HG02588 (cell line): ENCODE measurements at regions not wholly inside any gene's neighbourhood (a gene's known extent, or its start where the extent isn't known, plus 50 kb on each side); places are given as distances from the start of the nearest gene placed in this dataset.

ENCODE experiments used
- ATAC-seq: cut with Tn5 transposase; IDR thresholded peaks from one replicate; pipeline ENCODE4 v1.9.1; 2021; ENCODE audit warnings: mild to moderate bottlenecking, moderate library complexity; ENCODE audit not compliant: unreplicated experiment

DNA sequence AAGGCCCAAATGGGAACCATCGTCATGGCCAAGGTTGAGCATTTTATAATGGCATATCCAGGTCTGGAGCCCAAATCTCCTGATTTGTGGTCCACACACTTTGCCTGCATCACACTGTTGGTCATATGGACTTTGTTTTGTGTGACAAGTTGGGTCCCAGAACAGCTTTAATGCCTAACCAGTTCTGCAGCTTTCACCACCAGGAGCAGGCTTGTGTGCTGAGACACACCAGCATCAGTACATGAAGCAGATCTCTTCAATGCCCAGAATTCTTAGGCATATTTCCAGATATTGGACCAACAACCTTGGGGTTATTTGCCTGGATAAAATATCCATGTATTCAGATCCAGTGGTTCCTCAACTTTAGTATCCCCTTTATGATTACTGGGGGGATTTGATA, 371.3 kb downstream of the FBXW7 start:
- no peak for ATAC-seq

DNA sequence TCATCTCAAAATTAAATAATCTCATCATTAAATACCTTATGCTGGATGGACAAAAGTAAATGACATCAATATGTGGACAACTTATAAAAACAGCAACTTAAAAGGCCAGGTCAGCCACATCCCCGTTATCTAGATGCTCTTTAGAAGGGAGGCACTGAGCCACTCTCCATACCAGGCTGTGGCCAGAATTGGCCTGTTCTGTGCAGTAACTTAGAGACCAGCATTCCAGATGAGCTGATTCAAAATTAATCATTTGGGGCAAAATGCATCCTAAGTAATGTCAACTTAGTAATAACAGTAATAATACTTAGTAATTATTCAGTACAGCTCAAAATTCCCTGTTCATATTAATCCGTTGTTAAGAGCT, 373.6 kb downstream of the FBXW7 start:
- no peak for ATAC-seq

DNA sequence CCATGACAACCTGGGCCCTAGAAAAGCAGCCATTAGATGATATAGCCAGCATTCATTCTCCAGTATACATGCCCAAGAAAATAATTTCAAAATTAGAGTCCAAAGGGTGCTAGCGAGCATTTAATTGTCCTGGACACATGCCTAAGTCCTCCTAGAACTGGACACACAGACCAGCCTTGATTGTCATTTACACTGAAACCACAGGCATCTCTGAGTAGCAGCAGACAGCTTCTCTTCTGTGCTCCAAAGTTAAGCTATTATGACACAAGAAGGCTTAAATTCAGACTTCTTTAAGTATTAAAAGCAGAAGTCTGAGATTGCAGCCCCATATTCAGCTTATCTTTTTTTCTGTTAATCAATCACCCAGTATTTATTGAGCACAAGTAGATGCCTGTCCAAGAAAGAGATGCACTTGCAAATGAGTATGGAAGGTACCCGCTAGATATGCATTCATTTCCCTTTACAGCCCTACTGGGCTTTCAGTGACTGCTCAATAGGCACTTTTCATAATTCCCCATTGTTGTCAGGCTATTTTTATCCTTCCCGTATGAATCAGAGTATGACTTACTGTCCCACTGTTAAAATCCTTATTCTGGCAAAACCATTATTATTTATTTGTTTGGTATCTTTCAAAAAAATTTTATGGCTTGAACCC, 374.1 kb downstream of the FBXW7 start:
- no peak for ATAC-seq

DNA sequence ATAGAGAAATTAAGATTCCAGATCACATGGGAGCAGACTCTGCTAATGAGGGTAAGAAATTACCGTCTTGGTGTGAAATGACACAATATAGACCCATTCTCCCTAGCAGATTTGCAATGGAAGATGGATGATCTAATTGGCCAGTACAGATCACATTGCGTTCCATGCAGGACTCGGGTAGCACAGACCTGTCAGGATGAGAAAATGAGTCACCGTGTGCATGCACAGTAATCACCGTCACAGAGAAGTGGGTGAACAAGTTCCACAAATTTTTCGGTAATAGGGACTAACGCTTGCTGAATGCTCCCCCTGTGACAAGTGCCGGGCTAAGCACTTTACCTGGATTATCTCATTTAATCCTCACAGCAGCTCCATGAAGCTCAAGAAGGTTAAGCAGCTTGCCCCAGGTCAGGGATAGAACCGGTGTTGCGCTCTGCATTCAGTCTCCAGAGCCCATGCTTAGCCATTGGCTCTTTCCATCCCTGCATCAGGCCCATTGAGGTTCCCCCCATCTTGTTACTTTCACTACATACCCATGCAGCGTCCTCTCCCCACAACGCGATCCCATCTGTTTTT, 375.6 kb downstream of the FBXW7 start:
- ATAC-seq = no peak

DNA sequence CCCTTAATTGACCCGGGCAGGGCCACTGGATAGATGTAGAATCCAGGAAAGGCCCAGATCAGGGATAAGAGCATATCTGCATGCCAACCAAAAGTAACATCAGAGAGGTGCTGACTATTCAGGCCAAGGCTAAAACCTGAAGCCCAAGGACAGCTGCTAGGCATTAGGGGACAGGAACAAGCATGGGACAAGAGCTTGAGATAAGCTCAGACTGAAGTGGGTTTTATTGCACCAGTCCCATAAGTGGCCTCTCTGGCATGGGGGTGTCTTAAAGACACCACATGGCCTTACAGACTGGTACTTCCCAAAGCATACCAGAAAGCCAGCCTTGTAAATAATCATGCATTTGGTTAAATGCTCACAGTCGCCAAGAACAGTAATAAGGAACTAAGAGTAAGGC, 376.1 kb downstream of the FBXW7 start:
- no peak for ATAC-seq

DNA sequence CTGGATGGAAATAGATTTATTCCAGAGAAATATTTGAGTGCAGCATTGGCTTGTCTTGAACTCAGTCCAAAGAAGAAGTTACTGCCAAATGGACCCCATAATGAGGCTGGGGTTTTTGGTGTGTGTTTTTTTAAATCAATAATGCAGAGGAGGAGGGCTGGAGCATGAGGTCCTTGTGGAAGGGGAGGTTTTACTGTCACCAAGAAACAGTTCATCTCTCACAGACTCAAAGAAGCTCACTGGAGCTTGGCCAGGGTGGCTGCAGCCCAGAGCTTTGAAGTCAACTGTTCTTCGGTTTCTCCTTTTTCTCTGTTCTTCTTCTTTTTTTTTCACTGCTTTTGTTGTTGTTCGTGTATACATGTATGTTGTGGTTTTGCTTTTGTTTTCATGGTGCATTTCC, 377.7 kb downstream of the FBXW7 start:
- ATAC-seq = no peak

DNA sequence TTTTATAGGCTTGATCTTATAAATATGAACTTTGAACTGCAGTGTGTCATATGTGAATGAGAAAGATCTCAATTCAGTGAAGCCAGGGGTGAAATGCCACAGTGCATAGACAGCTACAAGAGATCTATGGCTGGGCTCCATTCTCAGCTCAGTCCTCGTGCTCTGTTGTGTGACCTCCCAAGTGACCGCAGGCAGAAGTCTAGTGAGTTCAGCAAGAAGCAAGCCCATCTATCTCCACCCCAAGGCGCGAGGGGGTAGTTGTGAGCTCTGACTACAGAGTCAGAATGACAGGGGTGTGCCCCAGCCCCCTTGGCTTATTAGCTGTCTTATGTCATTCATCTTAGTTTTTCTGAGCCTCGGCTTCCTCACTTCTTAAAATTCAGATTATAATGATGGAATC, 378.3 kb downstream of the FBXW7 start:
- ATAC-seq = no peak

DNA sequence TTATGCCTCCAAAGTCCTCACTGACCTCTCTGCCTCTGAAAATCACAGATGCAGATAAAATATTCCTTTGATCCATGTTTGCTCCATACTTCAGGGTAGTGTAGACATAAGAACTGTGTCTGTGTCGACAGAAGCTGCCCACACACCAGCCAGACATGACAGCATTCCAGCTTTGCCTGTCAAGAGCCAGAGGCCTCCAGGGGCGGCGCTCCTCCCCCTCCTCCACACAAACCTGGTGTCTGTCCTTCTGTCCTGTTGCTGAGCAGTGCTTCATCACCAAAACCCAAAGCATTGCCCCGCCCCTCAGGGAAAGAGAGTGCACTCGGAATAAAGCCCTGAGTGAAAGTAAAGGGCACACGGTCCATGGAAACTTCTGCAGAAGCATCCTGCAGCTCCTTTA, 379.4 kb downstream of the FBXW7 start:
- no peak for ATAC-seq

DNA sequence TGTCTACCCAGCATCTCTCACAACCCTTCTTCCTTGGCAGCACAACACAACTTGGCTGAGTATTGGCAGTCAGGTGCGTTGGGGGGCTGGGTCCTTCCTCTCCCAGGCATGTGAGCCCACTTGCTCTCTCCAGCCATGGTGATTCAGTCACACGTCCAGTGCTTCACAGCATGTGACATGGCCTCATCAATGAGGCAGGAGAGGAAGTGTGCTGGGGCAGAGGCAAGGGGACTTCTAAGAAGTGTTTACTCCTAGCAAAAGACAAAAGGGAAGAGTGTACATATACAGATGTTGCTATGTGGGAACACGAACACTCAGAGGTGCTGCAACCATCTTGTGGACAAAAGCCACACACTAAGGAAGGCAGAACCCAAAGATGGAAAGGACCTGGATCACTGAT, 380.8 kb downstream of the FBXW7 start:
- no peak for ATAC-seq

DNA sequence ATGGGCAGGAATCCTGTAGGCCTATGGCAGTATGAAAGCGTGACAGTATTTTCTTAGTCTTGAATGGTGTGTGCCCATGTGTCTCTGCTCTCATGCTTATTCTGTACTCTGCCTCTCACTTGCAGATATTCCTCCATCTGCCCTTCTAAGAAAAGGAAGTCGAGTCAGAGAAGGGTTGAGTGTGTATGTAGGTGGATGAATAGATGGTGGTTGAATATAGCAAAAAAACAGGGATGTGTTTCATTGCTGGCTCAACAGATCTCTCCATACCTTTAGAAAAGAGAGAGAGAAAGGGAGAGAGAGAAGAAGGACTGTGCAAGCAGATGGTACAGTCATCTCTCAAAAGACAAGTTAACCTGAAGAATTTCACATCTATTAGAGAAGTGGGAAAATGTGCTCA, 381.5 kb downstream of the FBXW7 start:
- ATAC-seq = no peak

DNA sequence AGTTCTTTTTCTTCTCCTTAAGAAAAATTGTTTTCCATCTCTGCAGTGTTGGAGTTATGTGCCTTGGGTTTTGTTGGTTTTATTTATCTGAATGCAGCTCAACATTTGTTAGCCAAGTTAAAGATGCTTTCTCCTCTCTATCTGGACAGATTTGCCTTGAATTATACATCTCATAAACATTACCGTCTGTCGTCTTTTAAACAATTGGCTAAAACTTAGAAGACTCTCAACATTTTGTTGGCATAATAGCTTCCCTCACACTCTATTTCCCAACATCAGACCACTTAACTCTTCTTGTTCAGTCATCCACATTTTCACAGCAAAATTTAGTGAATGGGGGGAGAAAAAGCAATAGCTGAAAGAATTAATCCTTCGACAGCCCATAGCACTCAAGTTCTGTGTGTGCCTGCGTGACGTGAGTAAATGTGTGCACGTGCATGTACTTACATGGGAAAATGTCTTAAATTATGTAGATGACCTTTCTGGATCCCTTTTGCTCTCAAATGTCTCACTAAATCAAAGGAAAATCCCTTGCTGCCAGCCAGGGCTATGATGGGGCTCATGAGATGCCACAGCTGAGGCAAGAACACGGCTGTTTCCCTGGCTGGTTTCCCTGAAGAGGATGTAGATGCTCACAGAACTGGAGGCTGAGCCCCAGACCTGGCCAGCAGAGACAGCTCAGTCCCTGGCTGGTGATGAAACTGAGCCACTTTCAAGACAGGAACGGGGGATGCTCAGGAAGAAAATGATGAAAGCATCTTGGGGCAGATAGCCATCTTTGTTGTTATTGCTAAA, 382.2 kb downstream of the FBXW7 start:
- no peak for ATAC-seq

DNA sequence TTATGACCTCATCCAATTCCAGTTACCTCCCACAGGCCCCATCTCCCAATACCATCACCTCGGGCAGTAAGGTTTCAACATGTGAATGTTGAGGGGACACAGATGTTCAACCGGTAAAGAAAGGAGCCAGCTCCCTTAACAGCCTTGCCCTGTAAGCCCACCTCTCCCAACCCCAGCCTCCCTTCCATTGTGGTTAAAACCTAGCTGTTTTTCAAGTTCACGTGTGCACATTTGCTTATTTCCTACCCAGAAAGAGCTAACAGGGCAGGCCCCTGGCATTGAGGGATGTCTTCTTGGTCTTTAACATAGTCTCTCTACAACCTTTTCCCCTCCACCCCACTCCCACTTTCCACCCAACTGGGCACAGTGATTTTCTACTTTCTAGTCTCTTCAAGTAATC, 385.7 kb downstream of the FBXW7 start:
- no peak for ATAC-seq

DNA sequence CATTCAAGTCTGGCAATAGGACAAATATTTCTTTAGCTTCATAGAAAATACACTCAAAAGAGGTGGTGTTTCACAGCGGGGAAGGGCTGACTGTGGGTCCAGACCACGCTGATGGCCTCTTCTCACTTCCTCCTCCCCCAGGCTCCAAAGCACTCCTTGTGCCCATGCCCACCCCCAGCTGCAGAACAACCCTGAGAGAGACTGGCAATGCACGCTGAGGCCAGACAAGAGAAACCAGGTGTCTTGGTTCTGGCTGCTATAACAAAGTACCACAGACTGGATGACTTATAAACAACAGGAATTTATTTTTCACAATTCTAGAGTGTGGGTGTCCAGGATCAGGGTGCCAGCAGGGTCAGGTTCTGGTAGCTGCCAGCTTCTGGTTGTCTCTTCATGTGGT, 386.1 kb downstream of the FBXW7 start:
- no peak for ATAC-seq

DNA sequence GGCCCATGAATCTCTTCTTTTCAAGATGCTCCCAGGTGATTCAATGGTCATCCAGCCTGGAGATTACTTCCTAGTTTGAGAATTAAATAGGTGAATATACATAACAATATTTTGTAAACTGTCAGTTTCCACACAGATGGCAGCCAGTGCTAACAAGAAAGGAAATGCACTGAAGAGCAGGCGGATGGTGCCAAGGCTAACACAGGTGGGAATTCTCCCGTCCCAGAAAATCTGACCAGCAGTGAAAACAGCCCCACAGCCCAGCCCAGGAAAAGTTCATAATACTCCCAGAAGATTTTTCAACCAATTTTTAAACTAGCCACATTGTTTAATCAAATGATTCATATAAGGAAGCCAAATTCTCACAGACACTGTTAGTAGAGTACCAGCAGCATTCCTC, 387.2 kb upstream of the GATB start:
- ATAC-seq = no peak

DNA sequence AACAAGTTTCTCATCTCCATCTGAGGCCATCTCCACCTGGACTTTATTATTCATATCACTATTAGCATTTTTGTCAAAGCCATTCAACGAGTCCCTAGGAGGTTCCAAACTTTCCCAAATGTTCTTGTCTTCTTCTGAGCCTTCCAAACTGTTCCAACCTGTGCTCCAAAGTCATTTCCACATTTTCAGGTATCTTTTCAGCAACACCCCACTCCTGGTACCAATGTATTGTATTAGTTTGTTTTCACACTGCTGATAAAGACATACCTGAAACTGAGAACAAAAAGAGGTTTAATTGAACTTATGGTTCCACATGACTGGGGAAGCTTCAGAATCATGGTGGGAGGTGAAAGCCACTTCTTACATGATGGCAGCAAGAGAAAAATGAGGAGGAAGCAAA, 385.4 kb upstream of the GATB start:
- no peak for ATAC-seq

DNA sequence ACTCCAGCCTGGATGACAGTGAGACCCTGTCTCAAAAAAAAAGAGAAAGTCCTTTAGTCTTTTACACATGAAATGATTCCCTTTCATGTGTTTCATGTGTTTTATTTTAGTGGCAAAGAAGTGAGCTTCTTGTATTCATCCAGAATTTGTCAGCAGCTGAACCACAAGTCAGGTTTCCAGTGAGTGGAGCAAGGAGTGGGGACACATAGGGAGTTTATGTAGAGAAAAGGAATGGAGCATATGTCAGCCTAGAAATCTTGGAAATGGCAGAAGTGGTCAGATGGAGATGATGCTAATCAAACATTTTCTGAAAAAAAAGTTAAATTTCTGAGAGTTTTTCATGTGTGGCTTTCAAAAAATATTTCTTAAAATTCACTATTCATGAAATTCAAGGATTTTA, 383.0 kb upstream of the GATB start:
- ATAC-seq = no peak

DNA sequence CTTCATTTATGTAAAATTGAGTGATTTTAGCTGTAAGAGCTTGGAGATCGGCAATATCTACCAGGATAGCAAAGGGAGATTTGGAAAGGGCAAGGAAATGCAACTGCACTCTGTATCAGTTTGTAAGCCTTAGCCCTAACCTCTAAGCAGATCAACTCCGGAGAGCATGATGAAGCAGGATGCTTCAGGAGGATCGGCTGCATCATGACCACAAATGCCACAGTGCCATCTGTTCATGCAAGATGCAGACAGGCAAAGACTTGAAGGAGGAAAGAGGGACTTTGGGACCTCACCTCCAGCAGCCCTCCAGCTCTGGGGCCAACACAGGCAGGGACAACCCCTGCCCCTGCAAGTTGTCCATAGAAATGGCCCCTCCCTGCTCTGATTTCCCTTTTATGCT, 377.6 kb upstream of the GATB start:
- ATAC-seq = no peak

DNA sequence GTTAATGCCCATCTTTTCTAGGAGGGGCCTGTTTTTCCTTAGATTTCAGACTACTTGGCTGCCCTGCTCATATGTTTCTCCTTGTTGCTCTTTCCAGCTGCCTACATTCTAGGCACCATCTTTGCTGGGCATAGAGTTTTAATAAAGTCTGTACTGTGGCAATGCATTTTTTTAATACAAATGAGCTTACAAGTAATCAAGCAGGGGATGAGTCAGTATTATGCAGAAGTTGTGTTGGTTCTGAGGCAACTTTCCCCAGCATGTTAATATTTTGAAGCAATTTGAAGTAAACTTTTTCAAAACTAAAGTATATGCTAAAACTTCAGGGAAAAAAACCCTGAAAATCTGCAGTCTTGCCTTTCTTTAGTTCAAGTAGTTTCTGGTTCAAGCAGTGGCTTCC, 372.0 kb upstream of the GATB start:
- no peak for ATAC-seq

DNA sequence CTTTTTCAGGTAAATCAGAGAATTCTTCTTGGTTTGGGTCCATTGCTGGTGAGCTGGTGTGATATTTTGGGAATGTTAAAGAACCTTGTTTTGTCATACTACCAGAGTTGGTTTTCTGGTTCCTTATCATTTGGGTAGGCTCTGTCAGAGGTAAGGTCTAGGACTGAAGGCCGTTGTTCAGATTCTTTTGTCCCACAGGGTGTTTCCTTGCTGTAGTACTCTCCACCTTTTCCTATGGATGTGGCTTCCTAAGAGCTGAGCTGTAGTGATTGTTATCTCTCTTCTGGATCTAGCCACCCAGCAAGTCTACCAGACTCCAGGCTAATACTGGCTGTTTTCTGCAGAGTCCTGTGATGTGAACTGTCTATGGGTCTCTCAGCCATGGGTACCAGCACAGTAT, 367.5 kb upstream of the GATB start:
- no peak for ATAC-seq

DNA sequence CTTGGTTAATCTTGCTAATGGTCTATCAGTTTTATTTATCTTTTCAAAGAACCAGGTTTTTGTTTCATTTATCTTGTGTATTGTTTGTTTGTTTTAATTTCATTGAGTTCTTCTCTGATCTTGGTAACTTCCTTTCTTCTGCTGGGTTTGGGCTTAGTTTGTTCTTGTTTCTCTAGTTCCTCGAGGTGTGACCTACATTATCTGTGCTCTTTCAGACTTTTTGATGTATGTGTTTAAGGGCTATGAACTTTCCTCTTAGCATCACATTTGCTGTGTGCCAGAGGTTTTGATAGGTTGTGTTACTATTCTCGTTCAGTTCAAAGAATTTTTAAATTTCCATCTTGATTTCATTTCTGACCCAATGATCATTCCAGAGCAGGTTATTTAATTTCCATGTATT, 365.4 kb upstream of the GATB start:
- ATAC-seq = no peak

DNA sequence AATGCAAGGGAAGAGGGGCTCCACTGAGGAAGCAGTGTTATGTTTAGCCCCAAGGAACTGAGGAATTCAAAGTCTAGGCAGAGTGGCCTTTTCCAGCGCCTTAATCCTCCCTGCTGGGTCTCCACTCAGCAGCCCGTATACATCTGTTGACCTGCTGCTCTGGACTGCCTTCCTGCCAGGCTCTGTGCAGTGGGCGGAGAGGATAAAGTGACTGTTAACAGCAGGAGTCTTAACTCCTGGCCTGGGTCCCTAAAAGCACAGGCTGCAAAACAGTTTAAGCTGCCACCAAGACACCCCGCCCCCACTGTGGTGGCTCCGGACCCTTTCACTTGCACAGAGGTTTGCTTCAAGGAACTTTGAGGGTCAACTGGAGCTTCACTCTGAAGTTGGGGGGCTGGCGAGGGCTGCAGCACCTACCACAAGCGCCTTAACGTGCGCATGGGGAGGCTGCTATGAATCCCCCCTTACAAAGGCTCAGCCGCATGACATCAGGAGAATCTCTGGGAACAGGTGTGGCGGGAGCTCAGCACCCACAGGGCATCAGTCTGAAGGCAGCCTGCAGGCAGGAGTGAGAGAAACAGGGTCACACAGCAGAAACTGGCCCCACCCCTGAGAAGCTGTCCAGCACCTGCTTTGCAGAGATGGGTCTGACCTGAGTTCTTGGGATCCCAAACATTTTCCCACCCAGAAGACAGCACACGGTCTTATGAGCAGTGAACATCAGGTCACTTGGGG, 358.2 kb upstream of the GATB start:
- ATAC-seq = no peak

DNA sequence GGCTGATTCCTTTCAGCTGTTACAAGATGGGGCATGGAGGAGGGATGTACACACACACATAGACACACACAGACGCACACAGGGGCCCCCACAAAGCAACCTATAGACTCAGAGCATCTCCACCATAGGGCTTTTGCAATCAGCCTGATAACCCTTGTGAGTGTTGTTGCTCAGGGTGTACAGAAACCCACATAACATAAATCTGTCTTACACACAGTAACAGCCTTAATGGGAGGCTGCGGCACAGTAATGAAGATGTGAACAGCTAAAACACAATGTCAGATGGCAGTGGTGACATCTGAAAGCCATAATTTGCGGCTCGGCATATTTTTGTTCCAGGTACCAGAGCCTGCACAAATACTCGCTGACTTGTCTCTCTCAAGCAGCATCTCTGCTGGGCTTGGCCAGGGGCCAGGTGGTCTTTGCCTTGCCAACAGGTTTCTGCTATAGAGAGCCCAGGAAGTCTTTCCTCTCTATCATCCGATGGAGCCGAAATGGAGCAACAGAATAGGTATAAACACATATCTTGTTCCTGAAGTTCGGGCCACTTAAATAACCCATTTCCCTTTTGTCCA, 357.2 kb upstream of the GATB start:
- ATAC-seq = no peak
